T-cell (primary cell): ENCODE measurements at regions not wholly inside any gene's neighbourhood (a gene's known extent, or its start where the extent isn't known, plus 50 kb on each side); places are given as distances from the start of the nearest gene placed in this dataset.

Experiments used
- ATAC-seq, 4 experiments: fragments of 200-7000 bp in 3 of 4; fragments of 150-1000 bp in 1 of 4; cut with Tn5 transposase; replicated peaks in 1 of 4; 1 replicate in 3 of 4; 2 replicates in 1 of 4; pipeline ENCODE4 v1.10.0; 2021; ENCODE audit warnings: moderate library complexity in 3 of 4, mild to moderate bottlenecking in 2 of 4, moderate number of reproducible peaks in 1 of 4
- CTCF ChIA-PET, 2 donors: fragments of 300-600 bp; sonication (Branson Sonifier 250); formaldehyde crosslinking; loops; one replicate each; lab custom pipeline; 2022; ENCODE audit warnings: antibody characterized with exemption in 2 of 2; lab: Charles Lee
- POLR2A ChIA-PET, 2 donors: fragments of 300-600 bp; sonication (Branson Sonifier 250); formaldehyde crosslinking; loops; one replicate each; lab custom pipeline; 2022; ENCODE audit warnings: antibody characterized with exemption in 2 of 2; lab: Charles Lee
- DNase-seq, 35 experiments: peaks; one replicate each; pipeline versions ENCODE4 v3.0.0 to v3.0.0-alpha.2; 2013 to 2023
- H3K27ac ChIP-seq: one replicate; pipeline ENCODE4 v1.5.1; 2013; ENCODE audit warnings: low read length
- H3K27me3 ChIP-seq, 2 experiments: replicated peaks in 1 of 2; 1 replicate in 1 of 2; 2 replicates in 1 of 2; pipeline versions ENCODE4 v1.6.1 to v1.7.0; 2013; ENCODE audit warnings: low read length in 1 of 2, mixed read lengths in 1 of 2; ENCODE audit not compliant: control insufficient read depth in 2 of 2, insufficient read depth in 2 of 2; ENCODE audit errors: extremely low read depth in 1 of 2
- H3K36me3 ChIP-seq, 2 donors: 1 replicate in 1 of 2; 2 replicates in 1 of 2; pipeline versions ENCODE4 v1.6.1 to v1.7.0; 2013; ENCODE audit warnings: low read length in 1 of 2; ENCODE audit not compliant: control insufficient read depth in 2 of 2, insufficient read depth in 1 of 2; ENCODE audit errors: extremely low read depth in 1 of 2
- H3K4me1 ChIP-seq, 2 experiments: 1 replicate in 1 of 2; 2 replicates in 1 of 2; pipeline versions ENCODE4 v1.6.1 to v1.7.0; 2013; ENCODE audit warnings: low read length in 2 of 2, mixed read lengths in 1 of 2; ENCODE audit not compliant: insufficient read depth in 2 of 2, control insufficient read depth in 1 of 2; ENCODE audit errors: extremely low read depth in 1 of 2
- H3K4me3 ChIP-seq, 2 donors: 1 replicate in 1 of 2; 2 replicates in 1 of 2; pipeline versions ENCODE4 v1.5.1 to v1.7.0; 2013; ENCODE audit warnings: mild to moderate bottlenecking in 2 of 2, low read length in 1 of 2, moderate library complexity in 1 of 2; ENCODE audit not compliant: control insufficient read depth in 1 of 2; ENCODE audit errors: extremely low read depth in 1 of 2
- H3K9me3 ChIP-seq: 2 replicates; pipeline ENCODE4 v1.7.0; 2013
- H3K27ac Mint-ChIP-seq, 2 donors: one replicate each; pipeline ENCODE4 v1.8.0; 2020 to 2021; ENCODE audit warnings: mild to moderate bottlenecking in 2 of 2, mixed read lengths in 2 of 2
- H3K27me3 Mint-ChIP-seq, 2 donors: one replicate each; pipeline ENCODE4 v1.8.0; 2021 to 2022; ENCODE audit warnings: mixed read lengths in 2 of 2
- H3K36me3 Mint-ChIP-seq: one replicate; pipeline ENCODE4 v1.8.0; 2021; ENCODE audit warnings: mixed read lengths
- H3K4me1 Mint-ChIP-seq, 3 donors: one replicate each; pipeline ENCODE4 v1.8.0; 2020 to 2022; ENCODE audit warnings: mixed read lengths in 3 of 3, mild to moderate bottlenecking in 1 of 3
- H3K4me3 Mint-ChIP-seq, 3 donors: one replicate each; pipeline ENCODE4 v1.8.0; 2020 to 2022; ENCODE audit warnings: mild to moderate bottlenecking in 3 of 3, mixed read lengths in 3 of 3, moderate library complexity in 3 of 3
- H3K9me3 Mint-ChIP-seq, 3 donors: one replicate each; pipeline ENCODE4 v1.8.0; 2020 to 2022; ENCODE audit warnings: mixed read lengths in 3 of 3
- WGBS: methylation state at CpG from one replicate; pipeline ENCODE4 v1.1.5; 2013; ENCODE audit warnings: missing lambda C conversion rate; ENCODE audit not compliant: insufficient coverage; 5-methylcytosine and 5-hydroxymethylcytosine counted together

DNA sequence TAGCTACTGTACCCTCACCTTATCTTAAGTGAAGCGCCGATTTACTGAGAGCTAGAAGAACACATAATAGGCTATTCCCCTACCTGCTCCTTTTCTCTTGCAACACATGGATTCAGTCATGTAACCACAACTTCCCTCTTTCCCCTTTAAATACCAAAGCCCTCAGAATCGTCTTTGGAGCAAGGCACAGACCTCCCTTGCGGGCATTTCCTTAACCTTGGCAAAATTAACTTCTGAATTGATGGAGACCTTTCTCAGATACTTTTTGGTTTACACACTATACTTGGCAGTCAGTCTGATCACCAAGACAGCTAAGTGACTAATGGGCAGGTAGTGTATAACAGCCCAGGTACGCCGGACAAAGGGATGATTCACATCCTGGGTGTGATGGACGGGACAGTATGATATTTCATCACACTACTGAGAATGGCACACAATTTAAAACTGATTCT lies 72.7 kb upstream of the SEC61G start:
- Histone ChIP-seq H3K27ac (no peak overlapping the region), H3K4me3 (no peak overlapping the region), H3K9me3 (no peaks in the 10 kb centered on the region), H3K4me1 (no peaks in the 10 kb centered on the region), H3K27me3 (peaks cover 0 to 4% of the 10 kb centered on the region in 2 experiments), H3K36me3 (no peaks in the 10 kb centered on the region)
- DNase-seq (no peak), ATAC-seq (no peak)
- 32% methylated on average over 4 of the region's 7 CpGs for WGBS
- POLR2A ChIA-PET, result no interaction called here
- no peaks in the 10 kb centered on the region for H3K36me3 Mint-ChIP-seq
- CTCF ChIA-PET, result no interaction called here
- H3K9me3 Mint-ChIP-seq, result peaks cover 3 to 10% (median 5%) of the 10 kb centered on the region in 3 donors
- peaks cover 0 to 11% of the 10 kb centered on the region in 2 donors for H3K27me3 Mint-ChIP-seq
- H3K27ac Mint-ChIP-seq, result no peak overlapping the region
- H3K4me1 Mint-ChIP-seq, result no peaks in the 10 kb centered on the region
- no peak overlapping the region for H3K4me3 Mint-ChIP-seq

GRCh38 chr7:54833001-54833467 lies 74.0 kb upstream of the SEC61G start:
- Histone ChIP-seq H3K27me3 (peaks cover 0 to 4% of the 10 kb centered on the region in 2 experiments), H3K4me3 (no peak overlapping the region), H3K9me3 (no peaks in the 10 kb centered on the region), H3K36me3 (no peaks in the 10 kb centered on the region), H3K27ac (no peak overlapping the region), H3K4me1 (no peaks in the 10 kb centered on the region)
- Mint-ChIP-seq H3K27ac (no peak overlapping the region), H3K36me3 (no peaks in the 10 kb centered on the region), H3K9me3 (peaks cover 0 to 5% (median 5%) of the 10 kb centered on the region in 3 donors), H3K4me3 (no peak overlapping the region), H3K4me1 (no peaks in the 10 kb centered on the region), H3K27me3 (peaks cover 0 to 7% of the 10 kb centered on the region in 2 donors)
- ChIA-PET POLR2A (no interaction called here), CTCF (no interaction called here)
- ATAC-seq (no peak), DNase-seq (no peak)
- 91% methylated on average over 39 of the region's 39 CpGs for WGBS

GRCh38 chr7:54837168-54837567 lies 78.2 kb upstream of the SEC61G start:
- no peaks in the 10 kb centered on the region for H3K4me1 Mint-ChIP-seq
- no peak overlapping the region for H3K27ac Mint-ChIP-seq

DNA sequence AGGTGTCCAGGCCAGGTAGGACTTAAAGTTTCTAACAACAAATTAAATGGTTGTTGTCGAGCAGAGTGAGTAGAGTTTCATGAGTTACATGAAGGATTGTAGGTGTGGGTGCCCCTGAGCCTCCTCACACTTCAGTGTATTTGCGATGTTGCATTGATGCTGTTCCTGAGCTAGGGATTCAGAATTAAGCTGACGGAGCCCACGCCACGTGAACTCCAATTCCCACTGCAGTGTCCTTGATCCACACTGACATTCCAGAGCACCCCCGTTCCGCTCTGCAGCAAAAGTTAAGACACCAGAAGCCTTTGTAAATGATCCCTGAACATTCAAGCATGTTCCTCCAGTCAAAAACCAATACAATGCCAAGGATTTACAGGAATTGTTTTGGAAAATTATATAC lies 78.8 kb upstream of the SEC61G start:
- WGBS, result 88% methylated on average over 3 of the region's 7 CpGs
- H3K4me3 ChIP-seq, result no peak overlapping the region
- ATAC-seq, result no peak
- ChIA-PET POLR2A (no interaction called here), CTCF (no interaction called here)
- H3K27ac Mint-ChIP-seq, result no peak overlapping the region
- no peaks in the 10 kb centered on the region for H3K4me1 Mint-ChIP-seq
- DNase-seq, result no peak
- no peak overlapping the region for H3K27ac ChIP-seq
- H3K27me3 Mint-ChIP-seq, result peaks cover 2 to 4% of the 10 kb centered on the region in 2 donors
- H3K4me1 ChIP-seq, result no peaks in the 10 kb centered on the region
- H3K36me3 ChIP-seq, result no peaks in the 10 kb centered on the region
- H3K9me3 Mint-ChIP-seq, result no peaks in the 10 kb centered on the region
- H3K9me3 ChIP-seq, result no peaks in the 10 kb centered on the region
- peaks cover 0 to 11% of the 10 kb centered on the region in 2 experiments for H3K27me3 ChIP-seq
- no peak overlapping the region for H3K4me3 Mint-ChIP-seq
- H3K36me3 Mint-ChIP-seq, result no peaks in the 10 kb centered on the region

More at GRCh38 chr7:54837168-54837567, 78.2 kb upstream of the SEC61G start:
- POLR2A ChIA-PET, result no interaction called here
- Histone ChIP-seq H3K4me3 (no peak overlapping the region), H3K9me3 (no peaks in the 10 kb centered on the region), H3K4me1 (no peaks in the 10 kb centered on the region), H3K27me3 (peaks cover 0 to 11% of the 10 kb centered on the region in 2 experiments), H3K36me3 (no peaks in the 10 kb centered on the region), H3K27ac (no peak overlapping the region)
- 90% methylated on average over 1 of the region's 7 CpGs for WGBS
- ATAC-seq, result no peak
- no peaks in the 10 kb centered on the region for H3K36me3 Mint-ChIP-seq
- H3K4me3 Mint-ChIP-seq, result no peak overlapping the region
- CTCF ChIA-PET, result no interaction called here
- peaks cover 2 to 4% of the 10 kb centered on the region in 2 donors for H3K27me3 Mint-ChIP-seq
- no peak for DNase-seq
- H3K9me3 Mint-ChIP-seq, result no peaks in the 10 kb centered on the region

DNA sequence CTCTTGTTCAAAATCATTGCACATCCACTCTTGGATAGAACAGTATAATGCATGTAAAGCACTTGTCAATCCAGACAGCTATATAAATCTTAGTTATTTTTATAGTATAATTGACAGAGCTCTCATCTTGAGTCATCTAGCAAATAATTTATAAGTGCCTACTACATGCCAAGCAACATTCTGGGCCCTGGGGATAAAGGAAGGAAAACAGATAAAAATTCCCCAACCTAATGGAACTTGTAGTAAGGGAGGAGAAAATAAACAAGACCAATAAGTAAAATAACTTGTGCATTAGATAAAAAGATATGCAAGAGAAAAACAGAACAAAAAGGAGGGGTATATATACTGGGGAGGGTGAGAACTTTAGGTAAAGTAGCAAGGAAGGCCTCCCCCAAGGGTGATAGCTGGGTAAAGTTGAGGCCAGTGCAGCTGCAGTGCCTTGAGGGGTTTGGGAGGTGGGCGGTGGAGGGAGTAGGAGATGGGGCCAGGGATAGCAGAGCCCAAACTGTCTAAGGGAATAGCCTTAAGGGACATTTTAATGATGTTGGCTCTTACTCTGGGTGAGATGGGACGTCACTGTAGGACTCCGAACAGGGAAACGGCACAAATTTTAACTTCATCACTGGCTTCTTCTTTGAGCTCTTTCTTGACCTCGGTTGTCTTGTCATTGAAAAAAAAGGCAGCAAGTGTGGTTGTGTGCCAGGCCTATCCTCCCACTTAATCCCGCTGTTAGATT lies 79.3 kb upstream of the SEC61G start:
- ATAC-seq (no peak), DNase-seq (no peak)
- Histone ChIP-seq H3K9me3 (no peaks in the 10 kb centered on the region), H3K27ac (no peak overlapping the region), H3K4me3 (no peak overlapping the region), H3K36me3 (no peaks in the 10 kb centered on the region), H3K4me1 (no peaks in the 10 kb centered on the region), H3K27me3 (peaks cover 0 to 7% of the 10 kb centered on the region in 2 experiments)
- H3K9me3 Mint-ChIP-seq, result no peaks in the 10 kb centered on the region
- no peaks in the 10 kb centered on the region for H3K4me1 Mint-ChIP-seq
- peaks cover 2 to 4% of the 10 kb centered on the region in 2 donors for H3K27me3 Mint-ChIP-seq
- ChIA-PET POLR2A (interaction anchor here in 1 of 2 donors (0.6 kb wide), 1 partner anchor 95 kb away, joined by 4 read pairs; no protein-coding TSS in a partner anchor), CTCF (interaction anchor here in 1 of 2 donors (0.5 kb wide), 1 partner anchor 462 kb away, joined by 5 read pairs; no protein-coding TSS in a partner anchor)
- 81% methylated on average over 5 of the region's 6 CpGs for WGBS
- H3K36me3 Mint-ChIP-seq, result no peaks in the 10 kb centered on the region
- no peak overlapping the region for H3K27ac Mint-ChIP-seq
- H3K4me3 Mint-ChIP-seq, result no peak overlapping the region

- Histone ChIP-seq H3K9me3 (no peaks in the 10 kb centered on the region), H3K4me1 (no peaks in the 10 kb centered on the region), H3K4me3 (no peak overlapping the region), H3K27ac (no peak overlapping the region), H3K27me3 (peaks cover 0 to 7% of the 10 kb centered on the region in 2 experiments), H3K36me3 (no peaks in the 10 kb centered on the region)
- ATAC-seq, result no peak
- H3K4me3 Mint-ChIP-seq, result no peak overlapping the region
- H3K27ac Mint-ChIP-seq, result no peak overlapping the region
- no peaks in the 10 kb centered on the region for H3K9me3 Mint-ChIP-seq
- H3K36me3 Mint-ChIP-seq, result no peaks in the 10 kb centered on the region
- 71% methylated on average over 8 of the region's 9 CpGs for WGBS
- no peaks in the 10 kb centered on the region for H3K4me1 Mint-ChIP-seq
- peaks cover 2% of the 10 kb centered on the region in 2 donors for H3K27me3 Mint-ChIP-seq
- no peak for DNase-seq
- ChIA-PET CTCF (no interaction called here), POLR2A (no interaction called here)
These were observed 80.7 kb upstream of the SEC61G start for GRCh38 chr7:54839575-54840213.
